ENCODE measurements at regions not wholly inside any gene's neighbourhood (a gene's known extent, or its start where the extent isn't known, plus 50 kb on each side); places are given as distances from the start of the nearest gene placed in this dataset.

DNA sequence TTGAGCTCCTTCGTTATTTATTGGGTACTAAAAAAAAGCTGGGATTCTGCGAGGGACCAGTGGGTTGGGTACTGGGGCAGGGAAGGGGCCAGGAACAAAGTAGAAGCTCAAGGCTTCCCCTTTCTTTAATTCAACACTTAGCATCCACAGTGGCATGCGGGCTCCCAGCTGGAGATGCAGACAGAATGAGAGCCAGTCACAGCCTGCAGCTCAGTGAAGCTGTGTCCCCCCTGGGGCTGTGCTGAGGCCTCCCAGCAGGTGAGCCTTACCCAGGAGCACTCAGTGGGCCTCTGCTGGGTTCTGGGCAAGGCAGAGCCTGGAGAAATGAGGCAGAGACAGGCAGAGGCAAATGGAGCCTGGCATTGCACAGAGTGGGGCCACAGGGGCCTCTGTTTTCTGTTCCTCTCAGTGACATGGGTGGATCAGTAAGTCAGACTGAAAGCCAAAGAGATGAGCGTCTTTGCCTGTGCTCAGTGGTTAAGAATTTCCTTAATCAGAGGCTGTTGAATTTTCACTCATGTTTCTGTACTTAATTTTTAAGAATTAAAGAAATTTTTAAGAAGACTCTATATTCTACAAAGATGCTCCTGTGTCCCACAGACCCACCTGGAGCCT is 181.4 kb upstream of the RBPJ start:
- Mint-ChIP-seq H3K9me3 (ENCODE audit: unreplicated experiment) (no peaks in the 10 kb centered on the region), H3K27me3 (ENCODE audit: unreplicated experiment) (peaks cover 1% of the 10 kb centered on the region)
- TF ChIP-seq, protein P1, sequence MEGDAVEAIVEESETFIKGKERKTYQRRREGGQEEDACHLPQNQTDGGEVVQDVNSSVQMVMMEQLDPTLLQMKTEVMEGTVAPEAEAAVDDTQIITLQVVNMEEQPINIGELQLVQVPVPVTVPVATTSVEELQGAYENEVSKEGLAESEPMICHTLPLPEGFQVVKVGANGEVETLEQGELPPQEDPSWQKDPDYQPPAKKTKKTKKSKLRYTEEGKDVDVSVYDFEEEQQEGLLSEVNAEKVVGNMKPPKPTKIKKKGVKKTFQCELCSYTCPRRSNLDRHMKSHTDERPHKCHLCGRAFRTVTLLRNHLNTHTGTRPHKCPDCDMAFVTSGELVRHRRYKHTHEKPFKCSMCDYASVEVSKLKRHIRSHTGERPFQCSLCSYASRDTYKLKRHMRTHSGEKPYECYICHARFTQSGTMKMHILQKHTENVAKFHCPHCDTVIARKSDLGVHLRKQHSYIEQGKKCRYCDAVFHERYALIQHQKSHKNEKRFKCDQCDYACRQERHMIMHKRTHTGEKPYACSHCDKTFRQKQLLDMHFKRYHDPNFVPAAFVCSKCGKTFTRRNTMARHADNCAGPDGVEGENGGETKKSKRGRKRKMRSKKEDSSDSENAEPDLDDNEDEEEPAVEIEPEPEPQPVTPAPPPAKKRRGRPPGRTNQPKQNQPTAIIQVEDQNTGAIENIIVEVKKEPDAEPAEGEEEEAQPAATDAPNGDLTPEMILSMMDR (IDR thresholded peaks at IDR 0.05; ENCODE audit: unreplicated experiment) = no peak

DNA sequence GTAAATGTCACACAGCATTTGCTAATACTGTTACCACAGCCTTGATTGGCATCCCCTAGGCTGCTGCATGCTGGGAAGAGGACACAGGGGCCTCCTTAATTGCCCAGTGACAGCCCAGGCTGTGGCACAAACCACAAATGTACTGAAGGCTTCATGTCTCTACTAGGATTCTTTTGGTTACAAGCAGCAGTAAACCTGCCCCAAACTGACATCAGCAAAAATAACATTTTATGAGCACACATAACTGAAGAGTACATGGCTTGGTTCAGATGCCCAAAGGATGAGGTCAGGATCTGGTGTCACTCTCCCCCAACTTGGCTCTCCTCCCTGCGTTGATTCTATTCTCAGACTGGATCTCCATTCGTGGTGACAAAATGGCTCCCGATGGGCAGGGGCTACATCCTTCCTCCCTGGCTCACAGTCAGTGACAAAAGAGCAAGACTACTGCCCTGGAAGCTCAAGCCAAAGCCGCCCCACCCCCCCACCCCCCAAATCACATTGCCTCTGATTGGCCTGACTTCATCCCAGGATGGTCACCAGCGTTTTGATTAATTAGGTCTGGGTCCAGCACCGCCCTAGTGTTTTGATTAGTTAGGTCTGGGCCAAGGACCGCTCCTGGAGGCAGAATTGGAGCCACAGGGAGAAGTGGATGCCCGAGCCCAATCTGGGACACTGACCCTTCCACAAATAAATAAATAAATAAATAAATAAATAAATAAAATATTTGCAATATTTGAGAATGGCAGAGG is 180.5 kb upstream of the RBPJ start:
- Mint-ChIP-seq H3K9me3 (ENCODE audit: unreplicated experiment) (no peaks in the 10 kb centered on the region), H3K27ac (ENCODE audit: unreplicated experiment) (no peak overlapping the region), H3K4me1 (ENCODE audit: unreplicated experiment) (peaks cover 10% of the 10 kb centered on the region), H3K4me3 (ENCODE audit: unreplicated experiment) (no peak overlapping the region), H3K36me3 (ENCODE audit: low read depth, unreplicated experiment) (no peaks in the 10 kb centered on the region), H3K27me3 (ENCODE audit: unreplicated experiment) (peaks cover 1% of the 10 kb centered on the region)
- DNase-seq (ENCODE audit: low spot score) = no peak
- TF ChIP-seq, protein P1 (IDR thresholded peaks at IDR 0.05; ENCODE audit: unreplicated experiment) = no peak

More for the DNA sequence above, 181.4 kb upstream of the RBPJ start:
- Mint-ChIP-seq H3K27ac (ENCODE audit: unreplicated experiment) (no peak overlapping the region), H3K4me1 (ENCODE audit: unreplicated experiment) (peaks cover 10% of the 10 kb centered on the region), H3K36me3 (ENCODE audit: low read depth, unreplicated experiment) (peaks cover 4% of the 10 kb centered on the region), H3K4me3 (ENCODE audit: unreplicated experiment) (no peak overlapping the region)
- no peak for DNase-seq (ENCODE audit: low spot score)

DNA sequence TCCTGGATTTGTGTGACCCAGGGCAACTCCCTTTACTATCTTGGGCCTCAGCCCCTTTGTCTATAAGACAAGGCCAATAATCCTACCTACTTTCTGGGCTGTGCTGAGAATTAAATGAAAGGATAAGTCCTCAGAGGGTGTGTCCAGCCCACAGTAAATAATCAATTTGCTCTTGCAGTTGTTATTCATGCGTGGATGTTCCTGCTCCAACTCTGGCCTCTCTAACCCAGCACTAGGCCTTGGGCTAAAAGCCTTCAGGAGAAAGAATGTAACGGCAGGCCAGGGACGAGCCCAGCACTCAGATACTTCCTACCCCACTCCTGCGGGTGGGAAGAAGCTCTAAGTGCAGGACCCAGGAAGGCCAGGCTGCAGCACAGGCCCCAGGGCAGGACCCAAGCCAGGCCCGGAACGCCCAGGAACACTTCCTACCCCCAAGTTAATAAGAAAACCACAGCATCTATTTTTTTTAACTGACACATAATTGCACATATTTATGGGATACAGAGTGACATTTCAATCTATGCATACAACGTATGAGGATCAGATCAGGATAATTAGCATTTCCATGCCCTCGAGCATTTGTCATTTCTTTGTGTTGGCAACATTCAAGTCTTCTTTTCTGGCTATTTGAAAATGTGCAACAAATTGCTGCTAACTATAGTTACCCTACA is 179.6 kb upstream of the RBPJ start:
- TF ChIP-seq, protein P1 (IDR thresholded peaks at IDR 0.05; ENCODE audit: unreplicated experiment) = no peak
- no peaks in the 10 kb centered on the region for H3K9me3 Mint-ChIP-seq (ENCODE audit: unreplicated experiment)
- H3K4me1 Mint-ChIP-seq (ENCODE audit: unreplicated experiment) = peaks cover 10% of the 10 kb centered on the region
- no peaks in the 10 kb centered on the region for H3K36me3 Mint-ChIP-seq (ENCODE audit: low read depth, unreplicated experiment)
- H3K27me3 Mint-ChIP-seq (ENCODE audit: unreplicated experiment) = peaks cover 1% of the 10 kb centered on the region
- no peak overlapping the region for H3K4me3 Mint-ChIP-seq (ENCODE audit: unreplicated experiment)
- DNase-seq (ENCODE audit: low spot score) = no peak
- H3K27ac Mint-ChIP-seq (ENCODE audit: unreplicated experiment) = no peak overlapping the region

DNA sequence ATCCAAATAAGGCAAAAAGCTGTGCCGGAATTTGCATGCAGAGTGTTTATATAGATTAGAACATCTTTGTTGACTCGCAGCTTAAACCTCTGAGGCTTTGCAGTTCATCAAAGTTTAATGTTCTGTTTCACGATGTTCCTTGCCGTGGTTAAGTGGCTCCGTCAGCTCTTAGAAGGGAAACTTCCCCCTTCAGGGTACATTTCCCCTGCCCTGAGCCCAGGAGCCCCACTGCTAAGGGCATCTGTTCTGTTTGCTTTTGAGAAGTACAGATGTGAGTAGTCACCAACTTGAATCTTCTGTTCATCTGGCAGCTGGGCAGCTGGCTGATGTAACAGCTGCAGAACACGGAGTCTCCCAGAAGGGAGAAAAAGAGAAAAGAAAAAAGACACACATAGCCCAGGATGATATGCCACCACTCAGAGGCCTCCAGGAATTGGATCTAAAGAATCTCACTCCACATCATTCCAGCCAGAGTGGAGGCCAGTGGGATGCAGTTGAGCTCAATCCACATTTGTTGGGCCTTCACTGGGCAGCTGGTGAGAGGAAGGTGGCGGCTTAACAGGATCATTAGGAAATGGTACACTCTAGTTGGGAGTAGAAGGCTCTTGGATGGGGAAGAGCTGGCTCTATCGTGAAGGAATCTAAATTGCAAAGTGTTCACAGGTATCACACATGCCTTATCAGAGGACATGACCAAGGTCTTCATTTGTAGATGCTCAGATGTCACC is 178.7 kb upstream of the RBPJ start:
- Mint-ChIP-seq H3K4me1 (ENCODE audit: unreplicated experiment) (peaks cover 10% of the 10 kb centered on the region), H3K4me3 (ENCODE audit: unreplicated experiment) (no peak overlapping the region), H3K36me3 (ENCODE audit: low read depth, unreplicated experiment) (no peaks in the 10 kb centered on the region)

More for the DNA sequence above, 178.7 kb upstream of the RBPJ start:
- Mint-ChIP-seq H3K9me3 (ENCODE audit: unreplicated experiment) (no peaks in the 10 kb centered on the region), H3K27ac (ENCODE audit: unreplicated experiment) (no peak overlapping the region), H3K27me3 (ENCODE audit: unreplicated experiment) (peaks cover 1% of the 10 kb centered on the region)
- DNase-seq (ENCODE audit: low spot score) = no peak
- TF ChIP-seq, protein P1 (IDR thresholded peaks at IDR 0.05; ENCODE audit: unreplicated experiment) = no peak

Data from endothelial cell (in vitro differentiated cells).